Neural progenitor cell (in vitro differentiated cells): ENCODE measurements at regions not wholly inside any gene's neighbourhood (a gene's known extent, or its start where the extent isn't known, plus 50 kb on each side); places are given as distances from the start of the nearest gene placed in this dataset.
A peak's percentile ranks its signal among the peaks of the same experiment; 100 is the strongest.

ENCODE experiments used
- DNase-seq: peaks from one replicate; pipeline ENCODE4 v3.0.0-alpha.2; 2016; ENCODE audit warnings: low spot score
- H2AFZ ChIP-seq: fragments of 200-600 bp; sonication (generic); replicated peaks from 2 replicates; pipeline ENCODE4 v1.6.1; 2016; ENCODE audit warnings: antibody characterized with exemption
- H3F3A ChIP-seq: fragments of 200-600 bp; sonication (generic); 2 replicates; pipeline ENCODE4 v1.6.1; 2016; ENCODE audit warnings: antibody characterized with exemption, low read depth
- H3K27ac ChIP-seq: fragments of 200-600 bp; sonication (generic); 2 replicates; pipeline ENCODE4 v1.5.1; 2016; ENCODE audit warnings: mild to moderate bottlenecking
- H3K27me3 ChIP-seq: fragments of 200-600 bp; sonication (generic); 2 replicates; pipeline ENCODE4 v1.6.1; 2016; ENCODE audit warnings: mild to moderate bottlenecking, moderate library complexity
- H3K36me3 ChIP-seq: fragments of 200-600 bp; sonication (generic); 2 replicates; pipeline ENCODE4 v1.5.1; 2016
- H3K4me1 ChIP-seq: fragments of 200-600 bp; sonication (generic); 2 replicates; pipeline ENCODE4 v1.6.1; 2016; ENCODE audit warnings: mixed run types
- H3K4me2 ChIP-seq: fragments of 200-600 bp; sonication (generic); 2 replicates; pipeline ENCODE4 v1.6.1; 2016
- H3K4me3 ChIP-seq: fragments of 200-600 bp; sonication (generic); 2 replicates; pipeline ENCODE4 v1.5.1; 2016
- H3K79me2 ChIP-seq: fragments of 200-600 bp; sonication (generic); 2 replicates; pipeline ENCODE4 v1.6.1; 2016; ENCODE audit warnings: low read depth
- H3K9ac ChIP-seq: fragments of 200-600 bp; sonication (generic); 2 replicates; pipeline ENCODE4 v1.6.1; 2016
- H3K9me3 ChIP-seq: fragments of 200-600 bp; sonication (generic); 2 replicates; pipeline ENCODE4 v1.5.1; 2016; ENCODE audit warnings: low read depth
- H4K20me1 ChIP-seq: fragments of 200-600 bp; sonication (generic); 2 replicates; pipeline ENCODE4 v1.6.1; 2016; ENCODE audit warnings: low read depth
- H3K27ac Mint-ChIP-seq: 3 replicates; pipeline ENCODE4 v1.8.0; 2021; ENCODE audit warnings: mixed read lengths
- H3K27me3 Mint-ChIP-seq: 2 replicates; pipeline ENCODE4 v1.8.0; 2022; ENCODE audit warnings: low read depth, mild to moderate bottlenecking, inconsistent platforms, moderate library complexity, mixed read lengths; ENCODE audit not compliant: insufficient read depth
- H3K36me3 Mint-ChIP-seq: 3 replicates; pipeline ENCODE4 v1.8.0; 2021; ENCODE audit warnings: mixed read lengths
- H3K4me1 Mint-ChIP-seq: 3 replicates; pipeline ENCODE4 v1.8.0; 2021; ENCODE audit warnings: mixed read lengths
- H3K4me3 Mint-ChIP-seq: 3 replicates; pipeline ENCODE4 v1.8.0; 2021; ENCODE audit warnings: mild to moderate bottlenecking, moderate library complexity, mixed read lengths
- H3K9me3 Mint-ChIP-seq: 3 replicates; pipeline ENCODE4 v1.8.0; 2020; ENCODE audit warnings: mixed read lengths
- CTCF ChIP-seq: fragments of 200-600 bp; sonication (generic); IDR thresholded peaks from 2 replicates; pipeline ENCODE4 v1.5.1; 2017; ENCODE audit warnings: antibody characterized with exemption, mild to moderate bottlenecking
- EZH2 ChIP-seq: fragments of 200-600 bp; sonication (generic); IDR thresholded peaks from 2 replicates; pipeline ENCODE4 v1.6.1; 2017; ENCODE audit warnings: antibody characterized with exemption, mild to moderate bottlenecking, moderate library complexity
- EZH2phosphoT487 ChIP-seq: fragments of 200-600 bp; sonication (generic); IDR thresholded peaks from 2 replicates; pipeline ENCODE4 v1.6.1; 2017; ENCODE audit warnings: antibody characterized with exemption
- microRNA counts: library from miRNA; unstranded; fragments of <30 nt; microRNA quantifications from one replicate; lab custom pipeline; 2016
- microRNA-seq: library from miRNA; unstranded; fragments of <30 nt; microRNA quantifications from one replicate; pipeline ENCODE4, GENCODE V29; 2016
- small RNA-seq: library from RNA; depleted of rRNA; stranded (forward); fragments of <200 nt; gene quantifications from one replicate; pipeline ENCODE3, GENCODE V24; 2015

GRCh38 chr15:79140846-79141570 lies 50.4 kb upstream of the RASGRF1 start:
- Histone ChIP-seq H3K27me3 (no peaks in the 10 kb centered on the region), H3K9ac (no peak overlapping the region), H3K4me3 (no peak overlapping the region), H3F3A (no peaks in the 10 kb centered on the region), H3K27ac (no peak overlapping the region), H3K4me2 (no peak overlapping the region), H2AFZ (no peak overlapping the region), H3K36me3 (no peaks in the 10 kb centered on the region), H3K4me1 (peaks cover 10% of the 10 kb centered on the region), H3K9me3 (peaks cover 11% of the 10 kb centered on the region), H4K20me1 (no peaks in the 10 kb centered on the region), H3K79me2 (no peaks in the 10 kb centered on the region)
- Mint-ChIP-seq H3K4me3 (no peak overlapping the region), H3K27me3 (peaks cover 5% of the 10 kb centered on the region), H3K27ac (no peak overlapping the region), H3K36me3 (no peaks in the 10 kb centered on the region), H3K9me3 (peaks cover 27% of the 10 kb centered on the region), H3K4me1 (peaks cover 11% of the 10 kb centered on the region)
- DNase-seq: no peak
- no peak for TF ChIP-seq EZH2
- no peak for TF ChIP-seq CTCF
- no peak for TF ChIP-seq EZH2phosphoT487

MicroRNAs in the stretch of these regions (microRNA counts, 767-probe panel; counts per million panel counts)
- 460 counts per million, percentile 90 among the panel's probes with 10 or more counts for microRNA hsa-miR-184 (lab: Ali Mortazavi, UCI)

Small RNAs in the stretch of these regions (microRNA-seq; reads per million reads assigned to microRNA genes)
- 1.8 reads per million, percentile 4 among the genes with 10 or more reads in this experiment for gene MIR184

Small RNAs in the stretch of these regions (small RNA-seq; reads per million reads assigned to genes)
- 0.48 reads per million, percentile 52 among the genes with 10 or more reads in this experiment for gene MIR184
